Stimulated activated CD4-positive, alpha-beta T cell treated with anti-CD3 and anti-CD28 coated beads, Interleukin-4, amount 100 ng/mL, for 48 hours (primary cell): ENCODE measurements at regions not wholly inside any gene's neighbourhood (a gene's known extent, or its start where the extent isn't known, plus 50 kb on each side); places are given as distances from the start of the nearest gene placed in this dataset.
"Not testable (repeated sequence)": the region's sequence is repeated elsewhere in the genome, so short reads cannot be mapped to it uniquely, and the experiment has no call there.

ENCODE experiments used
- DNase-seq, 2 donors: peaks; one replicate each; pipeline ENCODE4 v3.0.0-alpha.2; 2020; ENCODE audit warnings: low read depth in 2 of 2

DNA sequence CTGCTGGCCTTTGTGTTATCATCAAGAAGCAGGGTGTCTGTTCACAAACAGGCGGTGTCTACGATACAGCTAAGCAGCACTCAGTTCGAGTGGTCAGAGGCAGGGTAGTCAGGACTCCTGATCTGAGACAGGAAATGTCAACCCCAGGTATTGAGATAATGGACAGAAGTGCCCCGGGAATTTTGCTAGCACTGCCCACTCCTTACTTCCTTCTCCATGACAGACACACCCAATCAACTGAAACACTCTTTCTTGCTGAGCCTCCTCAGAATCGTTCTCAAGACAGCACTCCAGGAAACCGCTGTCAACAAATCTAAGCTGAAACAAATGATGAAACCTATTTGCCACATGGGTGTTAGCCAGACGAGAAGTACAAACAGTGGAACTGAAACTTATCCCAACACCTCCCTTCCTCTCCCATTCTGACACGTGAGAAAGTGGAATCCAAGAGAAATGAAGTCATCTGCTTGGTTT is 109.3 kb downstream of the GTF2IRD2B start:
- DNase-seq, result not testable (repeated sequence)

DNA sequence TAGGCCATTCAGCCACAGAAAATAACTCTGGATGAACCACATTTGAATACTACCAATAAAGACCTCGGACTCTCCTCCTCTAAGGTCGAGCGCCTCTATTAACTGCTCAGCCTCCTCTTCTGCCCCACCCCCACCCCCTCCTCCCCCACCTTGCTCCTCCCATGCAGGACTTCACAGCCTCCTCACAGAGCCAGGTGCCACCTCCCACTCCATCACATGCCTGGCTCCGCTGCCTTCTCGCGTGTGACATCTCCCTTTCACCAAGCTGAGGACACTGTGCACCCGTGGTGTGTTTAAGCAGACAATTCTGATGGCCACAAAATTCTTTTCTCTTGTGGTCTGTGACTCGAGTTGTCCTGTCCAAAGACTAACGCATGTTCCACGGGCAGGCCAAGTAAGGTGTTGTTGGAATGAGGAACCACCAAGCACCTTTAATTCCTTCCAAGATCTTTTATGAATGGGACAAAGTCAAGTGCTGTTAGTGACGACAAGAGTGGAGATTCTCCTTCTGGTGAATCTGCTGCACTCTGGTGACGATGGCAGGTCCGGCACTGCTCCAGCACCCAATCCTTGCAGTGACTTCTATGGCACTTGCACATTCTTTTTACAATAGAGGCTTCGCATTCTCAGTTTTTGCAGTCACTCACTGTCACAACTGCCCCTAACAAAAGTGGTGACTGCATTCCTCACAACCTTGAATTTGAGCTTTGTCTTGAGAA is 113.1 kb downstream of the GTF2IRD2B start:
- not testable (repeated sequence) for DNase-seq

DNA sequence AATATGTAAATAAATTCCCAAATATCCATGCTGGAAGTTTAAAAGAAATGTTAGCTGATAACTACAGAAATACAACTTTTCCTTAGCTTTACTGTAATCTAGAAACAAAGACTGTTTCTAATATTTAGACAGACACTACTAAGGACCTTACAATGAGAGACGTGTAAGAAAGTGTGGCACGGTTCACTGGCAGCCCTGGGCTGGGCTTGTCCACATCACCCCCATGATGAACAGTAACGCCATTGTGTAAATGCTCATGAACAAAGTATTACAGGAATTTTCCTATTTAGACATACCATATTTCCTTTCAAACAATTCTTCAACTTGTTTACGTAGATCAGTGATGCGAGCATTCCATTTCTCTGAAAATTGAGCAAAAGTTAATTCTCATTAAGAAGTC is 123.1 kb downstream of the GTF2IRD2B start:
- not testable (repeated sequence) for DNase-seq

DNA sequence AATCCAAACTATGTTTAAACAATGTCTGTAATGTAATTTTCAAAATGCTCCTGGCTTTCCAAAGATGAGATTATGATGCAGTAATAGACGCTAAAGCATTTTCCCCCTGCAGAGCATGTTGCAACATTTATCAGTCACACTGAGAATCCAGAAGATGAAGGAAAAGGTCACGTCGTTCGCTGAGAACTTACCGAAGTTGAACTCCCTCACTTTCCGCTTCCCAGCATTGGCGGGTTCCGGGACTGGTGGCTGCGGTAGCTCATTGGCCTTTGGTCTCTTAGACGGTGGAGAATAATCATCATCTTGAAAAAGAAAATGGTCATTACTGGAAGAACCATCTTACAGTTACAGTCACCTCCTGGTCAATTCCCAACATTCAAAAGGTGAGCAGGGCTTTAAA is 124.6 kb downstream of the GTF2IRD2B start:
- not testable (repeated sequence) for DNase-seq

DNA sequence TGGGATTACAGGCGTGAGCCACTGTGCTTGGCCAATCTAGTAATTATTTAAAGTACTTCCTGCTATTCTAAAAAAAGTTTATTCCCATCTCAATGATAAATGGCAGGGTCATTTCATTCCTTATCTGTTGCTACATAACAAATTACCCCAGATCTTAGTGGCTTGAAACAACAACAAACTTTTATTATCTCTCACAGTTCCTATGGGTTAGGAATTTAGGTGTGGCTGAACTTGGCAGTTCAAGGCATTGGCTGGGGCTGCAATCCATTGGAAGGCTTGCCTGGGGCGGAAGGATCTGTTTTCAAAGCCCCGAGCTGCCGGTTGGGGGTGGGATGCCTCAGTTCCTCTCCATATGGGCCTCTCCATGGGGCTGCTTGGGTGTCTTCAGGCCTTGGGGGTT is 133.7 kb downstream of the GTF2IRD2B start:
- DNase-seq, result not testable (repeated sequence)

DNA sequence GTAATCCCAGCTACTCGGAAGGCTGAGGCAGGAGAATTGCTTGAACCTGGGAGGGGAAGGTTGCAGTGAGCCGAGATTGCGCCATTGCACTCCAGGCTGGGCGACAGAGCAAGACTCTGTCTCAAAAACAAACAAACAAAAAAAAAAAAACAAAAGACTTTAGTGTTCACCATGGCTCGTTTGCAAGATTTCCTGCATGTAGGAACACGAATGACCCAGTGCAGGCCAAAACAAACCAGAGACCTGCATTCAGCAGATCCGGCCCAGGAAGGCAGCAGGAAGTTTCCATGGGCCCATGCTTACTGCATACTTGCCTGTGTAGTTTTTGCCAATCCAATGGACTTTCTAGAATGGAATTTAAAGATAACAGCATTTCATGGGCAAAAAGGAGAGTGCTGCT is 137.2 kb downstream of the GTF2IRD2B start:
- DNase-seq, result not testable (repeated sequence)

DNA sequence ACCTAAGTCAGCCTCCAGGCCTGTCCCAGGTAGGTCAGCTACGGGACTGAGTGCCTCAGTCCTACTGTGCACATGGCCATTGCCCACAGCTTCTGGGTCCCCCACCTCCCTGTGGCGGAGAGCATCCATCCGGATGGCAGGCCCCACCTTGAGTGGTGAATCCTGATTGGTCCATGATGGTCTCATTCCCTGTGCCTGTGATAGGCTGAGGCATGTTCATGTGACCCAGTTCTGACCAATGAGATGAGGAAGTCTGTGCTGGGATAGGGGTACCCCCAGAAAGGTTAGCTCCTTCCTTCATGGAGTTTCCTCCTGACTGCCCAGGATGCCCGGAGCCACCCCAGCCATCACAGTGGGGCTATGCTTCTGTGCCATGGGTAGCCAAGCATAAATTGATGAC is 138.2 kb downstream of the GTF2IRD2B start:
- DNase-seq, result not testable (repeated sequence)

DNA sequence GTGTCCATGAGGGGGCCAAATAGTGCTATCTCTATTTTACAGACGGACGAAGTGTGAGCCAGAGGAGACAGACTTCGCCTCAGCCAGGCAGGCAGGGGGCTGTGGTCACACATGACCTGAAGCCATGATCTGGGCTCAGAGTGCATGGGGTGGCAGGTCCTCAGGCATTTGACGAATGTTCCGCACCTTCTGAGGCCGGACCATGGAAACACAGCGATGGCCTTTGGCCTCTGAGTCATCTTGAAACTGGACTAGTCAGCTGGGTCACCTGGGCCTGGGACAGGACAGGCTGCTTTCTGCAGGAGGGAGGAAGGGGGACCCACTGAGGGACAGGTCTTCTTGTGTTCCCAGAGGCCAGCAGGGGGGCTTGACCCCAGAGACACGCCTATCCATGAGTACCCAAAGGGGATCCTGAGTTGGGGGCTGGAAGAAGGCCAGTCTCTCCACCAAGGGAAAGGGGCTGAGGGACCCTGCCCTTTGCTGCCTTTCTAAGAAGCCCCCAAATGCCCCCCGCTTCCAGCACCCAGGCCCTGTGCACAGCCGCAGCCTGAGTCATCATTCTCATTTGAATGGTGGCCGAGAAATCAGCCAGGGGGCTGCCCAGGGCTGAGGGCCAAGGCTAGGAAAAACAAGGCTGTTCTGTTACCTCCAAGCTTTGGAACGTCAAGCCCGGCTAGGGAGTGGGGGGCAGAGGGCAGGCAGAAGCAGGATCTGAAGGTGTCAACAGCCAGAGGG is 142.9 kb downstream of the GTF2IRD2B start:
- not testable (repeated sequence) for DNase-seq

DNA sequence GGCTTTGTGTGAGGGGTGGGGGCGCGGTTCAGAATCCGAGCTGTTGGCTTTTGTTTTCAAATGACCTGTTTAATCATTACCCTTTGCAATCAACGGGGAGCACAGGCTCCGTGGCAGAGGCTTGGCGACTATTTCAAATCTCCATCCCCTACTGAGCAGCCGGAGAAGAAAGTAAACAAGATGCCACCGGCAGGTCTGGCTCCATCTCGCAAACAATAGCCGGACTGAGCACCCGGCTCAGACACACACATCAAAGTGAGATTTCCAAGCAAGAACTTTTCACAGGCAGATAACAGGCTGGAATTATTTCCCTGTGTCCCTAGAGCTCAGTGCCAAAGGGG is 143.4 kb downstream of the GTF2IRD2B start:
- not testable (repeated sequence) for DNase-seq

DNA sequence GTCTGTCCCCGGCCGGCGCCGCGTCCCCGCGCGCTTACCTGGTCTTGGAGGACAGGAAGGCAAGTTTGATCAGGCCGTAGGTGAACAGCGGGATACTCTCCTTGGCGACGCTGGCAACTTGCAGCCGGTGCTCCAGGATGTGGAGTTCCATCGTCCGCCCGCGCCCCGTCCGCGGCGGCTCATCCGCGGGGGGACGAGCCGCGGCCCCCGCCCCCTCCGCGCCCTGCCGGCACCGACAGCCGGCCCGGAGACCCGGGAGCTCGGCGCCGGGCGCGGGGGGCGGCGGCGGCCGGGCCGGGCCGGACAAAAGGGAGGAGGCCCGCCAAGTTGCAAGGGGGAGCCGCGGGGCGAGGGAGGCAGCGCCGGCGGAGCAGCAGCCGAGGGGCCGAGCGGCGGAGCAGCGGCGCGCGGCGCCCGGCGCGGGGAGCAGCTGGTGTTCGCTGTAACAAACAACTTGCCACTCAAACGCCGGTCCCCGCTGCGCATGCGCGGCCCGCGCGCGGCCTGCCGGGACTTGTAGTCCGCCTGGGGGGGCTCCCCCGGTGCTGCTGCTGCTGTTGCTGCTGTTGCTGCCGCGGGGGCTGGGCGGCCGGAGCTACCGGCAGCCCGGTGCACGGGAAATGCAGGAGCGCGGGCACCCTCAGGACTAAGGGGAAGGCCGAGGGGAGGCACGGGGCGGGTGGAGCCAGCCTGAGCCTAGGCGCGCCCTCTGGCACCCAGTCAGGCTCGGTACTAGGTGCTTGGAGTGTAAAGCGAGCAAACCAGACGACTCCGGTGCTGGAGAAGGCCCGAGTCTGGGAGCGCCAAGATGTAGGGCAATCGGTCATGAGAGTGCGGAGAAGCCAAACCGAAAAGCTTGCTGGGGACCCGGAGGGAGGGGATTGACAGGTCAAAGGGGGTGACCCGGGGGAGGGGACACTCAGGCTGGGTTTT is 145.1 kb downstream of the GTF2IRD2B start:
- peak in 1 of 2 donors; percentile 16 for DNase-seq

DNA sequence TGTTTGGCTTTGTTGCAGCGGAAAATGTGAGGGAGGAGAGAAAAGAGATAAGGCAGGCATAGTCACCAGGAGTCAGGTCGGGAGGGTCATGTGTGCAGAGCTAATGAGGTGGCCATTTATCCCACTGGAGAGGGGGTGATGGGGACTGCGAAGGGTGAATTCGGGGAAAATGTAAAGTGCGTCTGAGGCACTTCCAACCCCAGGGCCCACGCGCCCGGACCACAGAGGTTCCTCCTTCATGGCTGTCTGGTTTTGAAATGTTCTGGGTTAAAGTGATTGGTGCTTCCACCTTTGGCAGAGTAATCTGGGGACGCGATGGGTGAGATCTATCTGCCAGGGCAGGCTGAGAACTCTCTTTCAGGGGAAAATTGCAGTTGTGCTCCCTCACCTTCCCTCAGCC is 145.9 kb downstream of the GTF2IRD2B start:
- DNase-seq, result not testable (repeated sequence)

DNA sequence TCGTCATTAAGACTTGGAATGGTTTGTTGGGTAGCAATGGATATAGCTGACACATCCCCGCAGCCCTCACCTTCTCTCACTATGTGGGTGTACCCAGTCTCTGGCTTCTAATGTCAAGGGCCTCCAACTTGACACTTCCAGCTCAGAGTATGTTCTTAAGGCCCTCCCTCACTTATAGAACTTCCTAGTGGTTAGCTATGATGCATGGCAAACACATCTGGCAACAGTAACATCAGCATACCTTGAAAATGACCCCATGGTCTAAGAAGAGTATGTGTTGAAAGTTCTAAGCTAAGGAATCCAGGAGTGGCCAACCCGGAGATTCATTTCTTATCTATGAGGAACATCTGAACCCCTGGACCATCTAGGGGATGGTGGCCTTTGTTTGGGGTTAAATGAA is 151.2 kb downstream of the GTF2IRD2B start:
- DNase-seq, result not testable (repeated sequence)

DNA sequence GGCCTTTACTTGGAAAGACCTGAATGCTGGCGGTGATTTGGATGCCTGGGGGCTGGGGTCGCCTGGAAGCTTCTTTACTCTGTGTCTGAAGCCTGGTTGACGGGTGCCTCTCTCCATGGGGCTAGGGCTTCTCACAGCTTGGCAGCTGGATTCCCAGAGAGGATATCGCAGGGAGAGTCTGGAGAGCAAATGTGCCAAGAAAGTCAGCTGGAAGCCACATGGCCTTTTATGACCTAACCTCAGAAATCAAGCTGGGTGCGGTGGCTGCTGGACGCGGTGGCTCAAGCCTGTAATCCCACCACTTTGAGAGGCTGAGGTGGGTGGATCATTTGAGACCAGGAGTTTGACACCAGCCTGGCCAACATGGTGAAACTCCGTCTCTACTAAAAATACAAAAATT is 147.2 kb upstream of the TRIM73 start:
- not testable (repeated sequence) for DNase-seq

DNA sequence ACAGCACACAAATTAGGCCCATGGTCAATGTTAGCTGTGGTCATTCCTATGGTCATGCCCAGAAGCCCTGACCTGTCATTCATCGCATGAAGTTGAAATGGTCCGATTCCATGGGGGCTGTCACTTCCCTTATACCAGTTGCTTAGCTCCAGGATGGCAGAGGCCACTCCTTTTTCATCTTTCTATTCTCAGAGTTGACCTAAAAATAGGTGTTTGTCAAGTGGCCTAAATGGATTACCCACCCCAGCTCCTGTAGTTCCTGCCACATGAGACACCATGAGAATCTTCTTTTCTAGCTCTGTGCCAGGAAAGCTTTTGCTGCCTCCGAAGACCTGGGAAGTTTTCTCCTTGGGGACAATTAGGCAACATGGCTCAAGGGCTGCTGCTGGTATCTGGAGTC is 141.2 kb upstream of the TRIM73 start:
- DNase-seq, result not testable (repeated sequence)

DNA sequence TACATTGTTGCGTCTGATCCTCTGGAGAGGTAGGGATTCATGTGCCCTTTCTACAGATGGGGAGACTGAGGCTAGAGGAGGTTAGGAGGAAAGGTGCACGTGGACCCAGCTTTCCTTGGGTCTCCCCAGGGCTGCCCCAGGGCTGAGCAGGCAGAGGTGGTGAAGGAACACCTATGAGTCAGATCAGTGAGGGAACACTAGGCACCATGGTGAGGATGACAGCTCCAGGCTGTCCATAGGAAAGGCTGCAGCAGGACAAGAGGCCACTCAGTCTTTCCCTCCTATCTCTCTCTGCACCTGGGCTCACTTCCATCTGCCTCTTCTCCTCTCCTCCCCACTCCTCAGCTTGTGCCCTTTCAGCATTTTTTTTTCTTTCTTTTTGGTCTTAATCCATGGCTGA is 138.0 kb upstream of the TRIM73 start:
- not testable (repeated sequence) for DNase-seq

DNA sequence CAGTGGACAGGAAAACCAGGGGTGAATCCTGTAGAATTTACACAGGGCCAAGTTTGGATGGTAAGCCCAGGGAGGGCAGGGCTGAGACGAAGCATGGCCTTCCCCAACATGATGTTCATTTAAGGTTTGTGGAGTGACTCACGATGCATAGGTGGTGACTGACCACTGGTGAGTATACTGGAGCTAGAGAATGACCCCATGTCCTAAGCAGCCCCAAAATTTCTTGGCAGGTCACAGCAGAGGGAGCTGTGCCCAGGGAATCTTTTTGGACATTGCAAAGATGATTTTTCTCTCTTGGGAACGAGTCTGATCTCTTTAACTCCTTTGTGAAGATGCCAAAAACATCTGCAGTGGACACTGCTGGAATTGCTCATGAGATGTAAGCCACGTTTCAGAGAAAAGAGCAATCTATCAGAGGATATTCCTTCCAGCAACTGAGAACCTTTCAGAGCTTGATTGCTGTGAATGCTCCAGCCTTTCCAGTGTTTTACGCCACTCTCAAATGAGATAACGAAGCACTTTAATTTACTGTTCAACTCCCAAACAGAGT is 135.9 kb upstream of the TRIM73 start:
- DNase-seq, result not testable (repeated sequence)

DNA sequence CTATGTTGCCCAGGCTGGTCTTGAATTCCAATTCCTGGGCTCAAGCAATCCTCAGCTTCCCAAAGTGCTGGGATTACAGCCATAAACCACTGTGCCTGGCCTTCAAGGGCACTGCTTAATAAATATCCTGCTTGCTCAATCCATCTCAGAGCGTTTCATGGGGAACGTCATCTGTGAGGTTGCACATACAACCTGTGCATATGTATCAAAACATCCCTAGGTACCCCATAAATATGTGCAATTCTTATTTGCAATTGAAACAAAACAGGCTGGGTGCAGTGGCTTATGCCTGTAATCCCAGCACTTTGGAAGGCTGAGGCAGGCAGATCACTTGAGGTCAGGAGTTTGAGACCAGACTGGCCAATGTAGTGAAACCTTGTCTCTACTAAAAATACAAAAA is 133.8 kb upstream of the TRIM73 start:
- DNase-seq, result not testable (repeated sequence)

DNA sequence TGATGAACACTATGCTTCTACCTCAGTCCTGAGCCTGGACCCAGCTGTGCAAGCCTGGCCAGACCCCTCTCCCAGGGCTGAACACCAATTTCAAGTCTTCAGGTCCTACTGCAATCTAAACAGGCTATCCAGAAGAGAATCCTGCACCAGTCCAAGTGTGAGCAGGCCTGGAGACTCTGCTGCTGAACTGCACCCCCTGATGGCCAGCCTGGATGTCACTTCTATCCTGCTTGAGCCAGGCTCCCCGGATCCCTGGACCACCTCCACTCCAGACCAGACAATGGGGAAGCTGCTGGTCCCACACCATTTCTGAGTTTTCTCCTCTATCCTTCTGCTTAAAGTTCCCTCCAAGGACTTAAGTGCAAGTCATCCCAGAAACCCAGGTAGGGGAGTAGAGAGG is 127.3 kb upstream of the TRIM73 start:
- not testable (repeated sequence) for DNase-seq

DNA sequence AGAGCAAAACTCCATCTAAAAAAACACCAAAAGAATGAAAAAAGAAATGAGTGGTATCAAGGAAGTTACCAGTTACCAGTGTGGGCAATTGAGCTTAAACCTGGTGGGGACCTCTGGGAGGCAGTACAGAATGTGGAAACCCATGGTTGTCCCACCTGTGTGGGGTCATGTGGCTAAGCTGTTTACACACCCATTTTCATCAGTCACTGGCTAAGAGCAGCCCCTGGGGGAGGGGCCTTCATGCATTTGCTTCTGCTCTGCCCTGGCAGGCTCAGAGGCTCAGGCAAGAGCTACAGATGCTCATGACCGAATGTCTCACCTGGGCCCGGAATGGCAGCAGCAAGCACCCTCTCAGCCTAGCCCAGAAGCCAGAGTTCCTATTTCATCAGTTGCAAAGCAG is 126.3 kb upstream of the TRIM73 start:
- not testable (repeated sequence) for DNase-seq

DNA sequence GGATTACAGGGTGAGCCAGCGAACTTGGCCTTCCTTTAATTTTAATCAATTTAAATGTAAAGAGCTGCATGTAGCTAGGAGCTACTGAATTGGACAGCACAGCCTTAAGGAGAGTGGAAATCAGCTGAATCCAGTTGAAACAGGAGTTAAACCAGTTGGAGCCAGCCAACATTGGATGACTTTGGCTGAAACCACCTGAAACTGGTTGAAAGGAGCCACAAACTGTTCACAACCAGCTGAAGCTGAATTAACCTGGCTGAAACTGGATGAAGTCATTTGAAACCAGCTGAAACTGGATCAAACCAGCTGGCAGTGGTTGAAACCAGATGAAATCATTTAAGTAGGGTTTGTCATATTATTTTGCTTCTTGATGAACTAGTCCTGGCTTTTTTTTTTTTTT is 121.3 kb upstream of the TRIM73 start:
- not testable (repeated sequence) for DNase-seq
